Sigmoid colon (tissue), 4 donors: ENCODE measurements at regions not wholly inside any gene's neighbourhood (a gene's known extent, or its start where the extent isn't known, plus 50 kb on each side); places are given as distances from the start of the nearest gene placed in this dataset.

ENCODE experiments used
- EP300 ChIP-seq, 4 donors: sonication (generic); formaldehyde crosslinking; IDR thresholded peaks; one replicate each; pipeline ENCODE4 v1.6.1; 2017; ENCODE audit warnings: antibody characterized with exemption in 4 of 4
- TF ChIP-seq, protein P1 (sequence below), 4 experiments: fragments of 450-650 bp in 3 of 4; fragments of 200-600 bp in 1 of 4; IDR thresholded peaks; one replicate each; pipeline ENCODE4 v1.5.1; 2016 to 2019; ENCODE audit warnings: antibody characterized with exemption in 4 of 4, mild to moderate bottlenecking in 3 of 4, moderate library complexity in 2 of 4

DNA sequence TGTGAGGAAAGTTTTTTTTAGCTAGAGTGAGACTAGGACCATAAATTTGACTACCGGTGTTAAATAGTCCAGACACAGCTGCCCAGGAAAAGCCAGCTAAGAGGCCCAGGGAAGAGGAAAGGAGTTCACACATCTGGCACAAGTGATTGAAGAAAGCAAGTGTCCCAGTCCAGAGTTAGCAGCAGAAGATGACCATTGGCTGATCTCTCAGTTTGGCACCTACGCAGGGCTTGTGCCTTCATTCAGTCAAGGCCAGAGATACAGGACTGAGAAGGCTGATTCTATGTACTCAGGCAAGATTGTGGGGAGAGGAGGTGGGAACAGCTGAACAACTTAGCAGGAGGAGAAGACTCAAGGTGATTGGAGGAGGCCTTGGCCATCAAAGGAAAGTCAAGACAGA lies 575.0 kb upstream of the KLF12 start:
- TF ChIP-seq, protein P1, sequence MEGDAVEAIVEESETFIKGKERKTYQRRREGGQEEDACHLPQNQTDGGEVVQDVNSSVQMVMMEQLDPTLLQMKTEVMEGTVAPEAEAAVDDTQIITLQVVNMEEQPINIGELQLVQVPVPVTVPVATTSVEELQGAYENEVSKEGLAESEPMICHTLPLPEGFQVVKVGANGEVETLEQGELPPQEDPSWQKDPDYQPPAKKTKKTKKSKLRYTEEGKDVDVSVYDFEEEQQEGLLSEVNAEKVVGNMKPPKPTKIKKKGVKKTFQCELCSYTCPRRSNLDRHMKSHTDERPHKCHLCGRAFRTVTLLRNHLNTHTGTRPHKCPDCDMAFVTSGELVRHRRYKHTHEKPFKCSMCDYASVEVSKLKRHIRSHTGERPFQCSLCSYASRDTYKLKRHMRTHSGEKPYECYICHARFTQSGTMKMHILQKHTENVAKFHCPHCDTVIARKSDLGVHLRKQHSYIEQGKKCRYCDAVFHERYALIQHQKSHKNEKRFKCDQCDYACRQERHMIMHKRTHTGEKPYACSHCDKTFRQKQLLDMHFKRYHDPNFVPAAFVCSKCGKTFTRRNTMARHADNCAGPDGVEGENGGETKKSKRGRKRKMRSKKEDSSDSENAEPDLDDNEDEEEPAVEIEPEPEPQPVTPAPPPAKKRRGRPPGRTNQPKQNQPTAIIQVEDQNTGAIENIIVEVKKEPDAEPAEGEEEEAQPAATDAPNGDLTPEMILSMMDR (IDR thresholded peaks at IDR 0.05) = no peak
- TF ChIP-seq EP300 (IDR thresholded peaks at IDR 0.05) = no peak
